Mucosa of rectum (tissue), 2 donors: ENCODE measurements at regions not wholly inside any gene's neighbourhood (a gene's known extent, or its start where the extent isn't known, plus 50 kb on each side); places are given as distances from the start of the nearest gene placed in this dataset.

ENCODE experiments used
- H3K27ac ChIP-seq, 2 donors: one replicate each; pipeline ENCODE4 v1.7.0; 2013; ENCODE audit warnings: inconsistent platforms in 2 of 2, low read depth in 2 of 2, low read length in 2 of 2
- H3K27me3 ChIP-seq, 2 donors: one replicate each; pipeline ENCODE4 v1.7.0; 2013; ENCODE audit warnings: low read length in 2 of 2; ENCODE audit not compliant: control insufficient read depth in 2 of 2, insufficient read depth in 2 of 2
- H3K36me3 ChIP-seq, 2 donors: one replicate each; pipeline ENCODE4 v1.7.0; 2013; ENCODE audit warnings: low read length in 2 of 2; ENCODE audit not compliant: control insufficient read depth in 2 of 2, insufficient read depth in 2 of 2
- H3K4me1 ChIP-seq, 2 donors: one replicate each; pipeline ENCODE4 v1.7.0; 2013; ENCODE audit warnings: low read length in 2 of 2, mild to moderate bottlenecking in 1 of 2; ENCODE audit not compliant: control insufficient read depth in 2 of 2, insufficient read depth in 2 of 2
- H3K4me3 ChIP-seq, 2 donors: one replicate each; pipeline ENCODE4 v1.7.0; 2013; ENCODE audit warnings: low read length in 2 of 2
- H3K9ac ChIP-seq, 2 donors: one replicate each; pipeline ENCODE4 v1.7.0; 2013; ENCODE audit warnings: low read length in 2 of 2, low read depth in 1 of 2, mild to moderate bottlenecking in 1 of 2
- H3K9me3 ChIP-seq, 2 donors: one replicate each; pipeline ENCODE4 v1.7.0; 2013; ENCODE audit warnings: low read length in 2 of 2; ENCODE audit not compliant: control insufficient read depth in 2 of 2
- donor health status: healthy.
- donor health status: Normal muscosa, but diverticular disease.

GRCh38 chr18:78113940-78114251 lies 864.2 kb downstream of the GALR1 start:
- Histone ChIP-seq H3K4me1 (no peaks in the 10 kb centered on the region), H3K36me3 (no peaks in the 10 kb centered on the region), H3K9me3 (no peaks in the 10 kb centered on the region), H3K27ac (no peak overlapping the region), H3K9ac (no peak overlapping the region), H3K27me3 (no peaks in the 10 kb centered on the region), H3K4me3 (no peak overlapping the region)

GRCh38 chr18:78115896-78116561 lies 863.6 kb upstream of the SALL3 start:
- Histone ChIP-seq H3K9ac (no peak overlapping the region), H3K4me3 (no peak overlapping the region), H3K27me3 (no peaks in the 10 kb centered on the region), H3K36me3 (no peaks in the 10 kb centered on the region), H3K4me1 (no peaks in the 10 kb centered on the region), H3K9me3 (peaks cover 0 to 9% of the 10 kb centered on the region in 2 donors), H3K27ac (no peak overlapping the region)

DNA sequence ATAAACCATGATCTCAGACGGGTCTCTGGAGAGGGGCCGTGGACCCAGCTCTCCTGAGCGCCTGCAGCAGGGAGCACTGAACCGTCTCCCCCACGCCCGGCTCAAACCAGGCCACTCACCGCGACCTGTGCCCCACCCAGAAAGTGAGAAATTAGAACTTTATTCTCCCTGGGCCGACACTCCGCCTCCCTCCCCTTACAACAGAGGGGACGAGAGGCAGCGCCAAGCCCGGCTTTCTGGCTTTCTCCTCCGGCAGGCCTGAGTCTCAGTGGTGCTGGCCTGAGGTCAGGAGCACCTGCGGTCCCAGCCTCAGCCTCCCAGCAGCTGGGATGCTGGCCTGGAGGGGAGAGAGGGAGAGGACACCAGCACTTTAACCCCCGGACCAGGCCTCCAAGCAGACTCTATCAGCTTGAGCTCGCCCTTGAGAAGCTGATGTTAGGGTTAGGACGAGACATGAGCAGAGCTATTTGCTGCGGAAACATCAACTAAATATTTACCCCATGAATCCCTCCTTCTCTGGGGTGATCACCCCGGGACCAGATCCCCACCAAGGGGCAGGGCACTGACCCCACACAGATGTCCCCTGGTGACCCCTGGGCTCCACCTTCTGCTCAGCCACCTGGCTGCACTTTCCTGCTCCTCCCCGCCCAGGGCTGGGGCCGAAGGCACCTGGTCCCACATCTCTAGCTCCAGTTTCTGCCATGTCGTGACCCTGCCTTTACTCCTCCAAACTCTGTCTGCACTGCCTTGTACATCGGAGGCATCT lies 856.3 kb upstream of the SALL3 start:
- H3K27me3 ChIP-seq: no peaks in the 10 kb centered on the region
- no peak overlapping the region for H3K4me3 ChIP-seq
- peaks cover 8 to 22% of the 10 kb centered on the region in 2 donors for H3K9me3 ChIP-seq
- H3K9ac ChIP-seq: no peak overlapping the region
- no peak overlapping the region for H3K27ac ChIP-seq
- H3K36me3 ChIP-seq: no peaks in the 10 kb centered on the region
- no peaks in the 10 kb centered on the region for H3K4me1 ChIP-seq

DNA sequence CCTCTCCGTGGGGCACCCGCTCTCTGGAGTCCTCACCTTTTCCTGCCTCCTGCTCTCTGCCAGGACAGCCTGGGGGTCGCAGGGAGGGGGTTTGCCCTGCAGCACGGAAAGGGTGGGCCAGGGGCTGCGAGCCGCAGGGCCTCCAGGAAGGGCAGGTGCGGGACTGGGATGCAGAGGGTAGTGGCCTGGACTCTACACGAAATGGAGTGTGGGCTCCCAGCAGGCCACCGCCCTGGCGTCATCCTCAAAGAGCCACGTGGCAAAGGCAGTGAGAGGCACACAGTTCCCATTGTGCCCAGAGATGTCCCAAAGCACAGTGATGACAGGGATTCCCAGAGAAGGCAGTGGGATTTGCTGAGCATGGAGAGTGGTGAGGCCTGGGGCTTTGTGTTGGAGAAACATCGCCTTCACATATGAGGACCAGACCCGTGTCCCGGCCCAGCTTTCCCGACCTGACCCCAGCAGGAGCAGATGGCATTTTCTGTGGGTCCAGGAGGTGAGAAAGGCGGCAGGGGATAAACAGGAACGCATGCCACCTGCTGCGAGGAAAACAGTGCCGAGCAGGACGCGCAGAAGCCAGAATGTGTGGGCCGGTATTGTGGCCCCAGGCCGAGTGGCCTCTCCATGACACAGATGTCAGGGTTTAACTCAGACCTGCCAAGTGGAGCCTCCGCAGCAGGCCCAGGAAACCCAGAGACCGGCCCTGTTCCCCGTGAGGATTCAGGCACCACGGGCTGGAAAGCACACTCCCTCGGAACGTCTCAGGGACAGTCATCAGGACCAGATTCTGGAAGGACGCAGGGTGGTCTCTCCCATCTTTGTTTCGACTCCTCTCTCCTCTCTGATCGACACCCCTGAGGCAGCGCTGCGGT lies 855.5 kb upstream of the SALL3 start:
- Histone ChIP-seq H3K36me3 (no peaks in the 10 kb centered on the region), H3K9me3 (peaks cover 8 to 22% of the 10 kb centered on the region in 2 donors), H3K27ac (no peak overlapping the region), H3K27me3 (no peaks in the 10 kb centered on the region), H3K4me1 (no peaks in the 10 kb centered on the region), H3K9ac (no peak overlapping the region), H3K4me3 (no peak overlapping the region)

- H3K4me1 ChIP-seq: no peaks in the 10 kb centered on the region
- H3K36me3 ChIP-seq: no peaks in the 10 kb centered on the region
- no peak overlapping the region for H3K9ac ChIP-seq
- H3K27ac ChIP-seq: no peak overlapping the region
- no peak overlapping the region for H3K4me3 ChIP-seq
- H3K27me3 ChIP-seq: no peaks in the 10 kb centered on the region
- peaks cover 8 to 20% of the 10 kb centered on the region in 2 donors for H3K9me3 ChIP-seq
Measured at GRCh38 chr18:78125206-78125896, 854.3 kb upstream of the SALL3 start.

- Histone ChIP-seq H3K36me3 (no peaks in the 10 kb centered on the region), H3K4me1 (no peaks in the 10 kb centered on the region), H3K9me3 (peaks cover 8 to 17% of the 10 kb centered on the region in 2 donors), H3K27me3 (no peaks in the 10 kb centered on the region), H3K9ac (no peak overlapping the region), H3K27ac (no peak overlapping the region), H3K4me3 (no peak overlapping the region)
Measured at GRCh38 chr18:78126106-78126505, 853.5 kb upstream of the SALL3 start.

- H3K36me3 ChIP-seq: no peaks in the 10 kb centered on the region
- no peaks in the 10 kb centered on the region for H3K4me1 ChIP-seq
- no peak overlapping the region for H3K4me3 ChIP-seq
- H3K9ac ChIP-seq: no peak overlapping the region
- H3K9me3 ChIP-seq: peaks cover 8 to 15% of the 10 kb centered on the region in 2 donors
- no peaks in the 10 kb centered on the region for H3K27me3 ChIP-seq
- H3K27ac ChIP-seq: no peak overlapping the region
Measured at GRCh38 chr18:78126536-78126935, 853.1 kb upstream of the SALL3 start.

GRCh38 chr18:78127041-78127440 lies 852.6 kb upstream of the SALL3 start:
- Histone ChIP-seq H3K4me1 (no peaks in the 10 kb centered on the region), H3K27me3 (no peaks in the 10 kb centered on the region), H3K4me3 (no peak overlapping the region), H3K9ac (no peak overlapping the region), H3K36me3 (no peaks in the 10 kb centered on the region), H3K27ac (no peak overlapping the region), H3K9me3 (peaks cover 8 to 15% of the 10 kb centered on the region in 2 donors)

- no peaks in the 10 kb centered on the region for H3K4me1 ChIP-seq
- no peak overlapping the region for H3K4me3 ChIP-seq
- H3K27me3 ChIP-seq: no peaks in the 10 kb centered on the region
- no peaks in the 10 kb centered on the region for H3K36me3 ChIP-seq
- H3K9ac ChIP-seq: no peak overlapping the region
- H3K27ac ChIP-seq: no peak overlapping the region
- H3K9me3 ChIP-seq: peaks cover 8 to 15% of the 10 kb centered on the region in 2 donors
Measured at GRCh38 chr18:78128004-78128403, 851.6 kb upstream of the SALL3 start.
